BJ (cell line): ENCODE measurements at regions not wholly inside any gene's neighbourhood (a gene's known extent, or its start where the extent isn't known, plus 50 kb on each side); places are given as distances from the start of the nearest gene placed in this dataset.

Experiments used
- CTCF ChIA-PET: fragments of 350-600 bp; formaldehyde crosslinking; extraction: SDS; loops from one replicate; lab custom pipeline; 2021; ENCODE audit warnings: antibody characterized with exemption, inconsistent platforms; lab: Yijun Ruan, JAX
- POLR2A ChIA-PET: fragments of 300-600 bp; sonication (Branson Sonifier 250); formaldehyde crosslinking; extraction: SDS; loops from one replicate; lab custom pipeline; 2021; ENCODE audit warnings: antibody characterized with exemption; lab: Charles Lee
- DNase-seq: peaks from one replicate; pipeline ENCODE4 v3.0.0-alpha.2; 2011; ENCODE audit warnings: low read depth
- H3K27me3 ChIP-seq: 2 replicates; pipeline ENCODE4 v1.6.0; 2011; ENCODE audit warnings: low read length; ENCODE audit not compliant: control insufficient read depth, insufficient read depth
- H3K36me3 ChIP-seq: 2 replicates; pipeline ENCODE4 v1.5.1; 2011; ENCODE audit warnings: low read length; ENCODE audit not compliant: control insufficient read depth, insufficient read depth
- H3K4me3 ChIP-seq: 2 replicates; pipeline ENCODE4 v1.5.1; 2011; ENCODE audit warnings: low read depth, mild to moderate bottlenecking, control low read depth, low read length
- TF ChIP-seq, protein P1 (sequence below): IDR thresholded peaks from 2 replicates; pipeline ENCODE4 v1.5.1; 2011; ENCODE audit warnings: low read depth, mild to moderate bottlenecking, control low read depth, inconsistent platforms, low read length, moderate library complexity; ENCODE audit not compliant: insufficient read depth

DNA sequence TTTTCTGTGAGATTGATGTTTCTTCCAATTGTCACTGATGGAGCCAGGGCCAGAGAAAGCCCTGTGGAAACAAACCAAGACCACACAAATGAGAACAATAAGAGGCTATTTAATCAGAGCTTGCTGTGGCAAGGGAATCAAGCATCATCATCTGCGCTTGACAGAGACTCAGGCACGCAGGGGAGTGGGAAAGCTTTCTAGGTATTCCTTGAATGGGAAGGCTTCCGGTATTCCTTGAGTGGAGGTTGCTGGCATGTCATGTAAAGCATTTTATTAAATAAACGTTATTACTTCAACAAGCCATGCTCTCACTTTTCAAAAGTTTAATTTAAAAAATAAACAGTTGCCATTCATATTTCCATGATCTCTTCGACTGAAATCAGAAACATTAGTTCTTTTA, 194.6 kb upstream of the SYT4 start:
- CTCF ChIA-PET = no interaction called here
- Histone ChIP-seq H3K27me3 (no peaks in the 10 kb centered on the region), H3K36me3 (no peaks in the 10 kb centered on the region), H3K4me3 (no peak overlapping the region)
- DNase-seq = no peak
- TF ChIP-seq, protein P1, sequence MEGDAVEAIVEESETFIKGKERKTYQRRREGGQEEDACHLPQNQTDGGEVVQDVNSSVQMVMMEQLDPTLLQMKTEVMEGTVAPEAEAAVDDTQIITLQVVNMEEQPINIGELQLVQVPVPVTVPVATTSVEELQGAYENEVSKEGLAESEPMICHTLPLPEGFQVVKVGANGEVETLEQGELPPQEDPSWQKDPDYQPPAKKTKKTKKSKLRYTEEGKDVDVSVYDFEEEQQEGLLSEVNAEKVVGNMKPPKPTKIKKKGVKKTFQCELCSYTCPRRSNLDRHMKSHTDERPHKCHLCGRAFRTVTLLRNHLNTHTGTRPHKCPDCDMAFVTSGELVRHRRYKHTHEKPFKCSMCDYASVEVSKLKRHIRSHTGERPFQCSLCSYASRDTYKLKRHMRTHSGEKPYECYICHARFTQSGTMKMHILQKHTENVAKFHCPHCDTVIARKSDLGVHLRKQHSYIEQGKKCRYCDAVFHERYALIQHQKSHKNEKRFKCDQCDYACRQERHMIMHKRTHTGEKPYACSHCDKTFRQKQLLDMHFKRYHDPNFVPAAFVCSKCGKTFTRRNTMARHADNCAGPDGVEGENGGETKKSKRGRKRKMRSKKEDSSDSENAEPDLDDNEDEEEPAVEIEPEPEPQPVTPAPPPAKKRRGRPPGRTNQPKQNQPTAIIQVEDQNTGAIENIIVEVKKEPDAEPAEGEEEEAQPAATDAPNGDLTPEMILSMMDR = no peak
- POLR2A ChIA-PET = no interaction called here

DNA sequence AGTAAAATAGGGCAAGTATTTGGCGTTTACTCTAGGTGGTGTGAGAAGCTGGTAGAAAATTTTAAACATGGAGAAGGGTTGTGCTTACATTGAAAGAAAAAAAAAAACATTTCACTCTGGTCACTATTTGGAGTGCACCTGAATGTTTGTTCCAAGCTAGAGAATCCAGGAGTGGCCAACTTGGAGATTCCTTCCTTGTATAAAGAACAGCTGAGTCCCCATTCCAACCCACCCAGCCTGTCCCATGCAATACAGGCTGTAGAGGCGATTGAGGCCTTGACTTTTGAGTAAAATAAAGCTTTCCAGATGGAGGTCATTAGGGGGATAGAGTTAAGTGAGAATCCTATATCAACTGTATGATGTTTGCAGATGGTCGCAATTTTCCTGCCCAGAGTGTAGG, 203.8 kb upstream of the SYT4 start:
- CTCF ChIA-PET = no interaction called here

DNA sequence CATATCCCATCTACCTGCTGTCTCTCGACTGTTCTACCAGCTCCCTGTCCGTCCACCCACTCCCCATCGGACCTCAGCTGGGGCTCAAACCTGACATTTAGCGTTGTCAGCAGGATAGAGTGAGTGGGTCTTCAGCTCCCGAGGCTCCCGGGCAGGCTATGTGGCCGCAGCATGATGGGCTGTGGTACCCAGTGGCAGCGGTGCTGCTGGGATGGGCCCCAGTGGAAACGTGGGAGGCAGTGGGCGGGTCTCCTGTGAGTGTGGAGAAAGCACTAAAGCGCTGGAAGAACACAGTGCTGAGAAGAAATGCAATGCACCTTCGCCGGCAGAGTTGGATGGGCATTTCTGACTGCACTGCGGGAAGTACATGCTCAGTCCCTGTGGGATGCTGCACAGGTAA, 204.8 kb upstream of the SYT4 start:
- DNase-seq = no peak
- ChIA-PET POLR2A (no interaction called here), CTCF (no interaction called here)
- Histone ChIP-seq H3K27me3 (no peaks in the 10 kb centered on the region), H3K36me3 (no peaks in the 10 kb centered on the region), H3K4me3 (no peak overlapping the region)
- TF ChIP-seq, protein P1 = no peak

More for the DNA sequence above, 203.8 kb upstream of the SYT4 start:
- DNase-seq = no peak
- no peak overlapping the region for H3K4me3 ChIP-seq
- H3K27me3 ChIP-seq = no peaks in the 10 kb centered on the region
- H3K36me3 ChIP-seq = no peaks in the 10 kb centered on the region
- TF ChIP-seq, protein P1 = no peak
- POLR2A ChIA-PET = no interaction called here

DNA sequence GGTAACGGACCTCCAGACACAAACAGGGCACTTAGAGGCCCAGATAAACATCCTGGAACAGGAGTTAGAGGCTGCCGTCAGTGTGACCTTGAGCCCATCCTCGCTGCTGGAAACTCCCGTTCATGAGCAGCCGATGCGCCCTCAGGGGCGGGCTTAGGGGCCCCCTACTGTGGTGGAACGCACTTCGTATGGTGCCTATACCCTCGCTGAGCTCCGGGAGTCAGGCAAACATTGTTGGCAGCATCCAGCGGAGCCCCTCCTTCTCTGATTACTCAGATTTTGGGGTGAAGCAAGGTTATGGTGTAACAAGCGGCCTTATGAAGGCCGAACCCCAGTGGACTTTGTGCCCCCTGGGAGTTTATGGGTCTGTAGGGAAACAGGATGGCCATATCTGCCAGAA, 205.3 kb upstream of the SYT4 start:
- ChIA-PET CTCF (no interaction called here), POLR2A (no interaction called here)
- TF ChIP-seq, protein P1 = no peak
- no peak for DNase-seq
- H3K27me3 ChIP-seq = no peaks in the 10 kb centered on the region
- H3K36me3 ChIP-seq = no peaks in the 10 kb centered on the region
- no peak overlapping the region for H3K4me3 ChIP-seq

DNA sequence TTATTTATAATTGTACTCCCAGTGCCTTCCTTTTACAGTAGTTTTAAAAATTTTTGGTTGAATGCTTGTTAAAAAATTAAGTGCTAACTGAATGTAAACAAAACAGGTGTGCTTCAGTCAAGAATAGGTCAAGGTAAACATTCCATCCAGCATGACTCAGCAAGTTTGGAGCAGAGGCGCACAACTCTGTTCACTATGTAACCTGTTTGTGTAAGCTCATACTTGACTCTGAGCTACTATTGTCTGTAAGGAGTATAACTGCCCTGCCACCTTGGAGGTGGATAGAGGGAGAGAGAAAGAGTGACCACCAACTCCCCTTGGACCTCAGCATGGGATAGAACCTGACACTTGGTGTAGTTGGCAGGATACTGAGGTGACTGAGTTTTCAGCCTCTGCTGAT, 207.4 kb upstream of the SYT4 start:
- H3K27me3 ChIP-seq = no peaks in the 10 kb centered on the region
- DNase-seq = no peak
- H3K36me3 ChIP-seq = no peaks in the 10 kb centered on the region
- ChIA-PET POLR2A (no interaction called here), CTCF (interaction anchor here (0.8 kb wide), 1 partner anchor 86 kb away, joined by 3 read pairs; no protein-coding TSS in a partner anchor)
- no peak overlapping the region for H3K4me3 ChIP-seq
- TF ChIP-seq, protein P1 = no peak
